Thoracic aorta (tissue), 2 donors: ENCODE measurements at regions not wholly inside any gene's neighbourhood (a gene's known extent, or its start where the extent isn't known, plus 50 kb on each side); places are given as distances from the start of the nearest gene placed in this dataset.

Source experiments
- ATAC-seq: fragments of 150-250 bp; one replicate; pipeline ENCODE4 v1.8.0; 2017; ENCODE audit warnings: low read depth; ENCODE audit not compliant: insufficient number of reproducible peaks, low FRiP score
- DNase-seq: peaks from one replicate; pipeline ENCODE4 v3.0.0-alpha.2; 2020; ENCODE audit warnings: low spot score
- H3K27ac ChIP-seq, 2 donors: fragments of 200-600 bp; sonication (generic); 1 replicate in 1 of 2; 2 replicates in 1 of 2; pipeline ENCODE4 v1.5.1; 2016; ENCODE audit warnings: mild to moderate bottlenecking in 2 of 2, moderate library complexity in 2 of 2
- H3K27me3 ChIP-seq: fragments of 200-600 bp; sonication (generic); replicated peaks from 2 replicates; pipeline ENCODE4 v1.6.0; 2016; ENCODE audit warnings: mild to moderate bottlenecking; ENCODE audit not compliant: insufficient read depth
- H3K36me3 ChIP-seq: fragments of 200-600 bp; sonication (generic); one replicate; pipeline ENCODE4 v1.5.1; 2016
- H3K4me1 ChIP-seq, 2 donors: fragments of 200-600 bp; sonication (generic); 1 replicate in 1 of 2; 2 replicates in 1 of 2; pipeline versions ENCODE4 v1.5.1 to v1.6.0; 2016; ENCODE audit warnings: low read depth in 2 of 2, mild to moderate bottlenecking in 1 of 2; ENCODE audit not compliant: control insufficient read depth in 1 of 2
- H3K4me3 ChIP-seq: fragments of 200-600 bp; sonication (generic); 2 replicates; pipeline ENCODE4 v1.5.1; 2016; ENCODE audit warnings: mild to moderate bottlenecking
- H3K9me3 ChIP-seq: fragments of 200-600 bp; sonication (generic); 2 replicates; pipeline ENCODE4 v1.5.1; 2016
- CTCF ChIP-seq: fragments of 200-600 bp; sonication (generic); IDR thresholded peaks from one replicate; pipeline ENCODE4 v1.5.1; 2019; ENCODE audit warnings: antibody characterized with exemption

- ATAC-seq (no peak), DNase-seq (no peak)
- Histone ChIP-seq H3K27ac (no peak overlapping the region), H3K27me3 (no peaks in the 10 kb centered on the region), H3K36me3 (no peaks in the 10 kb centered on the region), H3K9me3 (no peaks in the 10 kb centered on the region), H3K4me1 (no peaks in the 10 kb centered on the region), H3K4me3 (no peak overlapping the region)
- no peak for TF ChIP-seq CTCF
Measured at GRCh38 chr7:118974836-118975235, 750.3 kb downstream of the ANKRD7 start.

GRCh38 chr7:118995350-118995749 is 770.8 kb downstream of the ANKRD7 start:
- no peaks in the 10 kb centered on the region for H3K27me3 ChIP-seq
- H3K9me3 ChIP-seq, result no peaks in the 10 kb centered on the region
- H3K4me1 ChIP-seq, result no peaks in the 10 kb centered on the region
- ATAC-seq (no peak), DNase-seq (no peak)
- no peak overlapping the region for H3K4me3 ChIP-seq
- TF ChIP-seq CTCF, result no peak
- H3K36me3 ChIP-seq, result no peaks in the 10 kb centered on the region
- no peak overlapping the region for H3K27ac ChIP-seq

- no peak overlapping the region for H3K4me3 ChIP-seq
- no peak for ATAC-seq
- H3K9me3 ChIP-seq, result no peaks in the 10 kb centered on the region
- no peaks in the 10 kb centered on the region for H3K27me3 ChIP-seq
- H3K36me3 ChIP-seq, result no peaks in the 10 kb centered on the region
- H3K4me1 ChIP-seq, result no peaks in the 10 kb centered on the region
- TF ChIP-seq CTCF, result no peak
- no peak for DNase-seq
- H3K27ac ChIP-seq, result no peak overlapping the region
Measured at GRCh38 chr7:119007236-119007635, 782.7 kb downstream of the ANKRD7 start.

GRCh38 chr7:119010635-119011034 is 786.1 kb downstream of the ANKRD7 start:
- H3K9me3 ChIP-seq, result no peaks in the 10 kb centered on the region
- no peak overlapping the region for H3K4me3 ChIP-seq
- no peak for TF ChIP-seq CTCF
- ATAC-seq, result no peak
- H3K36me3 ChIP-seq, result no peaks in the 10 kb centered on the region
- H3K27ac ChIP-seq, result no peak overlapping the region
- DNase-seq, result no peak
- no peaks in the 10 kb centered on the region for H3K27me3 ChIP-seq
- no peaks in the 10 kb centered on the region for H3K4me1 ChIP-seq

- no peak for DNase-seq
- H3K27me3 ChIP-seq, result no peaks in the 10 kb centered on the region
- H3K4me3 ChIP-seq, result no peak overlapping the region
- ATAC-seq, result no peak
- no peaks in the 10 kb centered on the region for H3K4me1 ChIP-seq
- H3K9me3 ChIP-seq, result peaks cover 13% of the 10 kb centered on the region
- no peaks in the 10 kb centered on the region for H3K36me3 ChIP-seq
- TF ChIP-seq CTCF, result no peak
- no peak overlapping the region for H3K27ac ChIP-seq
Measured at GRCh38 chr7:119026391-119026790, 801.9 kb downstream of the ANKRD7 start.
